GM18520 (cell line): ENCODE measurements at regions not wholly inside any gene's neighbourhood (a gene's known extent, or its start where the extent isn't known, plus 50 kb on each side); places are given as distances from the start of the nearest gene placed in this dataset.
"Not testable (repeated sequence)": the region's sequence is repeated elsewhere in the genome, so short reads cannot be mapped to it uniquely, and the experiment has no call there.

Experiments
- ATAC-seq: cut with Tn5 transposase; IDR thresholded peaks from one replicate; pipeline ENCODE4 v1.9.1; 2021; ENCODE audit not compliant: unreplicated experiment

DNA sequence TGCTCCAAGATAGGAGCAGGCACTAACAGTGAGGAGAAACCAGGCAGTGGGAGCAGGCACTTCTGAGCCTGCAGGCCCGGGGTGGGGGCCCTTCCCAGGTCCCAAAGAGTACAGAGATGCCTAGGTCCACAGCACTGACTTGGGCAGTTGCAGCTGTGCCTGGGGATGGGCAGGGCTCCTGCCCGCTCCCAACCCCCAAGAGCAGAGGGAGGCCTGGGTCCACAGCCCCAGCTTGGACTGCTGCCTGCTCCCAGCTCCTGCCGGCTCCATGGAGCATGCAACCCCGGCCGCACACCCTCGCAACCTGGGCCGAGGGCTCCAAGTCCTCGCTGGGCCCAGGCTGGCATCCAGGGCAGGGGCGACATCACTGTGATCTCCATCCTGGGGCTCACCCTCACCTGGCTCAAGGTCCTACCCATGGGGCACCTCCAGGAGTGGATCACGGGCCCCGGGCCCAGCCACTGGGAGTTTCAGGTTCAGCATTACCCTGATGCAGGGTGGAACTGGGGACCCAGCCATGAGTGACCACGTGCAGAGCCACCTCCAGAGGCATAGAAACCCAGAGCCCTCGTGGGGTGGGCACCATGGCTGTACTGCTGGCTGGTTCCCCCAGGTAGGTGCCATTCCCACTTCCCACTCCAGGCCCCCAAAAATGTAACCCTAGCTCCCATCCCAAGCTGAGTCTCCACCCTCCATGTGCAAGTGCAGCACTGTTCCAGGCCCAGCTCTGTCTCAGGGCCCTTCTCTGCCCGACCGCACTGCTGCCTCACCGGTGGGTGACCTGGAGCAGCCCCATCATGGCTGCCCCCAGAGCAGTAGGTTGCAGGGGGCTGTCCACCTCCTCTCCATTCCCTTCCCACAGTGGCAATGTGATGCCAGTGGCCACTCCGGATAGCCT lies 325.6 kb downstream of the NR4A2 start:
- ATAC-seq: no peak

DNA sequence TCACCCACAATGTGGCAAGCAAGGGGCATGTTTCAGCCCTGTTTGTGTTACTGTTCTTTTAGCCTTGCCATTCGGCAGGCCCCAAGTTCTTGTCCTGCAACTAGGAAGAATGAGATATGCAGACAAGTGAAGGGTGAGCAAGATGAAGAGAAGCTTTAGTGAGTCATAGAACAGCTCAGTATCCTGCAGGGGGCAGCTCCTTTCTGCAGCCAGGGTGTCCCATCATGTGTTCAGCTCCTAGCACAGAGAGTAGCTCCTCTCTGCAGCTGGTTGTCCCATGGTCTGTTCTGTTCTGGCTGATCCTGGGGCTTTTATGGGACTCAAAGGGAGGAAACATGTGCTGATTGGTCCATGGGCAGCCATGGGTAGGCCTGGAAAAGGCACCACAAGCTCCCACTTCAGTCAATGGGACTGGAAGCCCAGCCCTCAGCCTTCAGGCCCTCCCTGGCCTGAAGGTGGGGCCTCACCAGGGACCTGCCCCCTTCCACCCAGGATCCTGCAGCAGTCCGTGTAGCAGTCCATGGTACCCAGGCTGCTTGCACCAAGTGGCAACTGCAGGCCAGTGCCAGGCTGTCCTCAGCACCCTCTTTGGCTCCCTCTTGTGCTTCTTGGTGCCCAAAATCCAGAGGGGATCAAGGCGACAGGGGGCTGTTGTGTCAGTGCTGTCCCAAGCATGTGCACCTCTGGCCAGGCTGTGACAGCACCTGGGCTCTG lies 326.4 kb downstream of the NR4A2 start:
- ATAC-seq: no peak

DNA sequence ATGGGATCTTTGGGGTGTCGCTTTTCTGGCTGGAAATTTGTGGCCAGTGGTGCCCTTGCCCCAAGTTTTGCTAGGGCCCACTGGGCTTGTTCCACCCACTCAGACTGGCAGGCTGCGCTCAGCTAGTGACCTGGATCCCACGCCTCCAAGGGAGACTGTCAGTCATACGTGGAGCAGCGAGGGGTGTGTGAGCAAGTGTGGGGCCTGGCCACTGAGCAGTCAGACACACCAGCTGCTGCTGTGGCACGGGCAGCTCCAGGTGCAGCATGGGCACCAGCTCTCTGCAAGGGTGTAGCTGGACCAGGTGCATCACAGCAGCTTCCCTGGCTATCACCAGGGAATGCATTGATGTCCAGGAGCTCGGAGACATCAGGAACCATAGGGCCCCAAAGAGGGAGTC lies 327.0 kb downstream of the NR4A2 start:
- no peak for ATAC-seq

DNA sequence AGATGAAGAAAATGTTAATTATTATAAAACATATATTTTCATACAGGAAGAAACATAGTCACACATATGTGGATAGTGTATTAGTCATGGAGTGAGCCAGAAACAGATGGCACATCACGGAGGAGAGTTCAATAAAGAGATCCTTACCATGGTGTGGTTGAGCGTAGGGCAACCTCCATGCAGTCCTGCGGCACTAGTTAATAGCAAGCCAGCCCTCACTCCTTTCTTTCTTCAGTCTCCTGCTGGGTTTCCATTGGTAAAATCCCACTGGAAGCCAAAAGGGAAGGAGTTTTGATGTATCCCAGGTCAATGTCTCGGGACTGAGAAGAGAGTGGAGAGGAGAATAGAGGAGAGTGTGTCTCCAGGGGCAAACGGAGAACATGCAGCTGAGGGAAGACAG lies 328.1 kb downstream of the NR4A2 start:
- no peak for ATAC-seq

DNA sequence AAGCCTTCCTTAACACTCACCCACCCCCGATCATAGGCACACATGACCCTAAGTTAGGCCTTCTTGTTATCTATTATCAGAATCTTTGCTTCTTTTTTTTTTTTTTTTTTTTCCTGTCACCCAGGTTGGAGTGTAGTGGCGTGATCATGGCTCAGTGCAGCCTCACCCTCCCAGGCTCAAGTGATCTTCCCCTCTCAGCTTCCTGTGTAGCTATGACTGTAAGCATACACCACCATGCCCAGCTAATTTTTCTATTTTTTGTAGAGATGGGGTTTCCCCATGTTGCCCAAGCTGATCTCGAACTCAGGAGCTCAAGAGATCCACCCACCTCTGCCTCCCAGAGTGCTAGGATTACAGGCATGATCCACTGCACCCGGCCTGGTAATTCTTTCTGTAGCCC lies 328.7 kb downstream of the NR4A2 start:
- ATAC-seq: peak; percentile 47

DNA sequence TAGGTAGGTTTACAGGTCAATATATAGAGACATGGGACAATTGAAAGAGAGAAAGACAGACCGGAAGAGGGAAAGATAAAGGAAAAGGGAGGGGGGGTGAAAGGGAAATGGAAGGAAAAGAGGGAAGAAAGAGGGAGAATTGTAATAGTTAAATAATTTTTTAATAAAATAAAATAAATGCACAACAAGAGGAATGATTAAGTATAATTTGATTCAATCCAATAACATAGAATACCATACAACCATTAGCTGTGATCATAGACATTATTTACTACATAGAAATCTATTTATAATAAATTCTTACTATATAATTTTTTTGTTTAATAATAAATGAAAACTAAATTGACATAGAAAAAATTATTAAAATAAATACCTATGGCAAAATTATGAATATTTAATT lies 330.7 kb downstream of the NR4A2 start:
- no peak for ATAC-seq

DNA sequence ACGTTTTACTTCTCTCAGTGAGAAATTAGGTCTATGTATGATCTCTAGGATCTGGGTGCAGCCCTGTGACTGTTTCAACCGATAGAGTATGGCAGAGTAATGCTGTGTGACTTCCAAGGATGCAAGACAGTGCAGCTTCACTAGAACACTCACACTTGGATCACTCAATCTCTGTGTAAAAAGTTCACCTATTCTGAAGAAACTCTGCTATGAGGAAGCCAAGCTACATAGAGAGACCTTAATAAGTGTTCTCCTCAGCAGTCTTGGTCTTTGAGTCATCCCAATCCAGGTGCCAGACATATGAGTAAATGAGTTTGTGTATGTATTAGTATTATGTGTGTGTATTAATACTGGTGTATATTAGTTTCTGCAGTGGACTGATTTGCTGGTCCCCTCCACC lies 335.0 kb downstream of the NR4A2 start:
- no peak for ATAC-seq

DNA sequence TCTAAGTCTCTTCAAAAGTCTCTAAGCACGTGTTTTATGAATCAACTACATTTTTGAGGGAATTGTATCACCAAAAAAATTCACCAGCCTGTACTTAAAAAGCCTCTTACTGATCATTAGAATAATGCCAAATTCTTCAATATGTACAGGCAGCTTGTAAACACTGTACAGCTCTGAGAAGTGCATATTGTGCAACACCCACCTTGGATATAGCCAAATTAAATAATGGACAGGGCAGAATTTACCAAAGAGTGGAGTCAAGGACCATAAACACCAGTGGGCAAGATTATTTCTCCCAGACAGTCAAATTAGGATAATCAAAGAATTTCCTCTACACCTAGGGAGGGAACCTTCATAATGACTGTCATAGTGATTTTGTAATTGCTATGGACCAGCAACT lies 338.2 kb downstream of the NR4A2 start:
- ATAC-seq: no peak

DNA sequence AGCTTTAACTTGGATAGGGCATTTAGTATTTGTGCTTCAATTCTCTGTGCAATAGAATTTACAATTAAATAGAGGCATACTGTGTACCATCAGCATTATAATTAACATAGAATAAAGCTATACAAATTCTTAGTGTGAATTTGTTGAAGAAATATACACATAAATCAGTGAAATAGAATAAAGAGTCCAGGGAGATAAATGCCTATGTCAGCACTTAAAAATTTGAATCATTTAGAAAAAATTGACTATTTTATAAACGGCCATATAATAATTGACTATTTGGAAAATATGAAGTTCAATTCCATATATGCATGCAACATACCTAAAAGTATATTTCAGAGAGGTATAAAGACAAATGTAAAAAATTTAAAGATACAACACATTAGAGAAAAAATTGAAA lies 348.7 kb downstream of the NR4A2 start:
- no peak for ATAC-seq

DNA sequence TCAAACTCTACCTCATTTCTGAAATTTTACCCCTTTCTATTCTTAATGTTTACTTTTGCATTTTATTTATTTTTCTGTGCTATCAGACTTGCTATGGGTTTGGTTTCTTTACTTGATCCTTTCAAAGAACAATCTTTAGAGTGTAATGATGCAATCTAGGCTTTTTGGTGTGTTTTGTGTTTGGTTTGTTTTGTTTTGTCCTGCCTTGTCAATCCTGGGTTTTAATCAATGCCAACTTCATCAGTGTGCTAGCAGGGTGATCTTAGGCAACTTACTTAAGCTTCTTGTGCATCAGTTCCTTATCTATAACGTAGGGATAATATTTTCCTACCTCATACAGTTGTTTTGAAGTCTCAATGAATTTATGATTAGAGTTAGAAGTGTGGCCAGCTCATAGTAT lies 350.4 kb downstream of the NR4A2 start:
- no peak for ATAC-seq

DNA sequence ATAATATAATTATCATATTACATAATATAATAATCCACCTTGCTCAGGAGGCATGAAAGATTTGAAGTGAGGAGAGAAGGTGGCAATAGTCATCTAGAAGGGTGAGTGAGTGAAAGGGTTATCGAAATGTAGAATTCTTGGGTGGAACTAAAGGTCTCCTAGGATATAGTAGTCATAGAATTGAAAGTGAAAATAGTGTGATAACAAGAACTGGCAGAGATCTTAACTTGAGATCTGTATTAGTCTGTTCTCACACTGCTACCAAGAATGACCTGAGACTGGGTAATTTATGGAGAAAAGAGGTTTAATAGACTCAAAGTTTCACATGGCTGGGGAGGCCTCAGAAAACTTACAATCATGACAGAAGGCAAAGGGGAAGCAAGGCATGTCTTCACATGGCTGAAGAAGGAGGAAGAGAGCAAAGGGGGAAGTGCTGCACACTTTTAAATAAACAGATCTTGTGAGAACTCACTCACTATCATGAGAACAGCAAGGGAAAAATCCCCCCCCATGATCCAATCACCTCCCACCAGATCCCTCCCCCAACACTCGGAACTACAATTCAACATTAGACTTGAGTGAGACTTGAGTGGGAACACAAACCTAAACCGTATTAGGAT lies 351.5 kb downstream of the NR4A2 start:
- ATAC-seq: peak; percentile 80

DNA sequence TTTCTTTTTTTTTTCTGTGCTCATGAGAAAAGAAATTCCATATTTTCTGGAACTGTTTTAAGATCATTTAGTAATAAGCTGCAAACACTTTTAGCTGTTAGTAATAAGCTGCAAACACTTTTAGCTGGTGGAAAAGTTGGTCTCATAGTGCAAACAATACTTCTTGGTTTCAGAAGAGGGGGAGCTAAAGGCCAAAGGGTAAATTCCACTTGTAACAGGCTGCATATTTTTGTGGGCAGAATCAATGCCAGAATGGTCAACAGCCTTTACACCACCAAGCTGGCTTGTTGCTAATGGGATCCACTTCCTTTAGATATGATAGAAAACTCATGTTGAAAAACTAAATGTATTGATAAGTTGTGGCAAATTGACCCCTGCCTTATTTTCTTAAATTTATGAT lies 356.8 kb downstream of the NR4A2 start:
- ATAC-seq: no peak

DNA sequence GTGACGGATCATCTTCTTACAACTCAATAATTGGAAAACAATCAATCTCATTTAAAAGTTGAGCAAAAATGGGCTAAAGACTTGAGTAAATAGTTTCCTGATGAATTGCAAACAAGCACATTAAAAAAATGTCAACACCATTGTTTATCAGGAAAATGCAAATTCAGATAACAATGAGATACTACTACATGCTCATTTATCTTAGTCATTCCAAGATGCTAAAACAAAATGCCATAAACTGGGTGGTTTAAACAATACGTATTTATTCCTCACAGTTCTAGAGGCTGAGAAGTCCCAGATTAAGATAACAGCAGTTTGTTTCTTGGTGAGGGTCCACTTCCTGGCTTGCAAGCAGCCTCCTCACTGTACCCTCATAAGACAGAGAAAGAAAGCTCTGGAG lies 359.6 kb downstream of the NR4A2 start:
- ATAC-seq: no peak

DNA sequence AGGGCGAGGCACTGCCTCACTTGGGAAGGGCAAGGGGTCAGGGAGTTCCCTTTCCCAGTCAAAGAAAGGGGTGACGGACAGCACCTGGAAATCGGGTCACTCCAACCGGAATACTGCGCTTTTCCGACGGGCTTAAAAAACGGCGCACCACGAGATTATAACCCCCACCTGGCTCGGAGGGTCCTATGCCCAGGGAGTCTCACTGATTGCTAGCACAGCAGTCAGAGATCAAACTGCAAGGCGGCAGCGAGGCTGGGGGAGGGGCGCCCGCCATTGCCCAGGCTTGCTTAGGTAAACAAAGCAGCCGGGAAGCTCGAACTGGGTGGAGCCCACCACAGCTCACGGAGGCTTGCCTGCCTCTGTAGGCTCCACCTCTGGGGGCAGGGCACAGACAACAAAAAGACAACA lies 366.5 kb downstream of the NR4A2 start:
- not testable (repeated sequence) for ATAC-seq

DNA sequence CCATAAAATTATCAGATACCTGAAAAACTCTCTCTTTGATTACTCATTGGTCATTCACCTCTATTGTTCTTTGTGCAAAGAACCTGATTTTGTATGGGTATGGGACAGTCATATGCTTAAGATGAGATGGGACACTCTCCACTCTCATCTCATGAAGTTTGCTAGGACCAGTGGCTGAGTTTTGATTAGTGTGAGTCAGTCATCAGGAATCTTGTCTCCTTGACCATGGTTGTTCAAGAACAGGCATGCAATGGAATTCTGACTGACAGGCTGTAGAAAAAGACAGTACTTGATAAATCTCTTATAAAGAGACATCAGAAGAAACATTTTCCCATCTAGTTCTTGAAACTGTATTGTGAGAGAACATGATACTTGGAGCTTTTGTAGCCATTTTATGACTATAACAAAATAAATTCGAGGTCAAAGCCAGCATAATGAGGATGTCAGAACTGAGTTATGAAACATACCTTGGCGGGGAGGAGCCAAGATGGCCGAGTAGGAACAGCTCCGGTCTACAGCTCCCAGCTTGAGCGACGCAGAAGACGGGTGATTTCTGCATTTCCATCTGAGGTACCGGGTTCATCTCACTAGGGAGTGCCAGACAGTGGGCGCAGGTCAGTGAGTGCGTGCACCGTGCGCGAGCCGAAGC lies 367.0 kb downstream of the NR4A2 start:
- ATAC-seq: no peak

DNA sequence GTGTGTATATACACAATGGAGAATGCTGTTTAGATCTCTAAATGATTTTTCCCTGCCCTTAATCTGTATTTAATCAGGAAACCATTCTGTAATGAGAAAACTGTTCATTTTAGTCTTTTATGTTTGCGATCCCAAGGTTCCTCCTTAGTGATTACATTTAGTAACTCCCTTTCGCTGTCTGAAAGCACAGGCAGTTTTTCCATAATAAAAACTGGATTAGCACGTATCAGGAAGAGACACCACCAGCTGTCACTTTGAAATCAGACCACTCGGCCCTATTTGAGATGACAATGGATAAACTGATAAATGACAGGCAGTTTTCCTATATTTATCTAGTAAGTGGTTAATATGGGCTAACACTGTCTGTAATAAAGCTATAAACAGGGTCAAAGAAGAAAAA lies 370.9 kb downstream of the NR4A2 start:
- no peak for ATAC-seq

DNA sequence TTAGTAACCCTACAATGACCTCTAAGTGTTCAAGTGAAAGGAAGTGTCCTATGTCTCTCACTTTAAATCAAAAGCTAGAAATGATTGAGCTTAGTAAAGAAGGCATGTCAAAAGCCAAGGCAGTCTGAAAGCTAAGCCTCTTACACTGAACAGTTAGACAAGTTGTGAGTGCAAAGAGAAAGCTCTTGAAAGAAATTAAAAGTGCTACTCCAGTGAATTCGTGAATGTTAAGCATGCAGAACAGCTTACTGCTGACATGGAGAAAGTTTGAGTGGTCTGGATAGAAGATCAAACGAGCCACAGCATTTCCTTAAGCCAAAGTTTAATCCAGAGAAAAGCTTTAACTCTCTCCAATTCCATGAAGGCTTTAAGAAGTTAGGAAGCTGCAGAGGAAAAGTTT lies 373.7 kb downstream of the NR4A2 start:
- no peak for ATAC-seq

DNA sequence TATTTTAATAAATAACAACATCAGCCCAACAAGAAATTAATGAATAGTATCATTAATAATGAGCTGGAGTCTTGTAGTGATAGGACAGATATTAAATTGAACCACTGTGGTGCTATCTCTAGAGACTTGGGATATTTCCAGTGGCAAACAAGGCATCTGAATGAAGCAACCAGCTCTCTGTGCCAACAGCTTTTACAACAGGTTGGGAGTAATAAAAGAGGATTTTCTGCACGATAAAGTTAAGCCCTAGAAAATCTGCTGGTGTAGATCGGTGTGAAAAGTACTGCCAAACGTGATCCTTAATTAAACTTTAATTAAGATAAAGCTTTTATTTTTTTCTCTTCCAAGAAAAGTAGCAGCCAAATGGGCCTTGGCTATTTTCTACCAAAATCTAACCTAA lies 385.5 kb downstream of the NR4A2 start:
- no peak for ATAC-seq

DNA sequence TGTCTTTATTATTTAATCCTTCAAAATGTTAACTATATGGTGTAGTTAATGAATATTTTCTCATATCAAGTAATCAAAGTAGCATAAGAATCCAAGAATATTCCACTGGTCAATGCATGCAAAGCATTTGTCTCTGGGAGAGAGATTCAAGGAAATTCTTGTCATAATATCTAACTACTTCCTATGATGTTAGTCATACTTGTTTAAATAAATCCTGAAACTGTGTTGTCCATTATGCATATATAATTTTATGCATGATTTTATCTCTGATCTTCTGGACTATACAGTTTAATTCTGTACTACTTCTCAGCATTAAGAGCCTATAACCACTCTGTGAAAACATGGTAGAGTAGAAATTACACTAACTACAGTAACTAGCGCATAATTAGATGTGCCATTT lies 388.3 kb downstream of the NR4A2 start:
- ATAC-seq: no peak

DNA sequence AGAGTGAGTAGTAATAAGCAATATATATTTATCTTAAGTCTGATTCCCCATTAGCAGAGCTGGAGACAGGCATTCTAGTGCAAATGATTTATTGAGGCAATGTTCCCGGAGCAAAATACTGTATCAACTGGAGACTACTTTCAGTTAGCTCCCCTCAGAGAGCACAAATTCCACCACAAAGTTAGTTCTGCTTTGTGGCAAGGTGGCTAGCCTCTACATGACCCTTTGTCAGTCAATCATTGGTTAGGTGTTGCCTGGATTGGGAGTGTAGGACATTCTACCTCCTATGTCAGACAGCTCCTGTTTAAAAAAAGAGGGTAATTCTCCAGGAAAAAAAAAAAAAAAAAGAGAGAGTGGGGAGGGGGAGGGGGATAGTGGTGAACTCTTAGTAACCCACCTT lies 402.2 kb downstream of the NR4A2 start:
- ATAC-seq: no peak

DNA sequence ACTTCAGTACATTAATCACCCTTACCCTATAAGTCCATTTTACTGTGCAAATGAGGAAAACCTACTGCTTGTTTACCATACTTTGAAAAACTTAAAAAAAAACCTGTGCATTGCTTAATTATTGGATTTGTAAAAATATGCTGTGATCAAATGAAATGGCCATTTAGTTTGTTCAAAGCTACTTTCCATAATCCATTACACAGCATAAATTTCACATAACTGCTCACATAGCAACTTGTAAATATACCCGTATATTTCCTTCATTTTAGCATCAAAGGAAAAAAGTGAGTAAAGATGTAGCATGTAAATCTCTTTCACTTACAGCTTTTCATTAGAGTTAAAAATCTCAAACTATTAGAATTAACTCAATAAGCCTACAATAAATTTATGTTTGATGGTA lies 415.1 kb downstream of the NR4A2 start:
- ATAC-seq: no peak

DNA sequence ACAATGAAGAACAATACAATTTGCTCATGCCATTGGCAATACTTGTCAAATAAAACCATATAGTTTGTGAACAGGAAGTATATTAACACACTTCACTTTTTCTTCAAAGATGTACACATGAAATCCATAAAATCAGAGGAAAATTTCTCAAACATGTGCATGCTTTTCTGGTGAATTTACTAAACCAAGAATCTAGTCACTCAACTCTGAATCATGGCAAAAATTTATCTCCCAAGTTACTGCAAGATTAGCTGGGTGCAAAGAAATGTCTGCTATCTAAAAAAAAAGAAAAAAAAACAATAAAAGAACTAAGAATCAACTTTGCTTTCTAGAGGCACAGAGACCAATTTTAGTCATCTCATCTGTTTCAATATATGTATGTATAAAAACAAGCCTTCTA lies 419.2 kb downstream of the NR4A2 start:
- ATAC-seq: no peak
